ENCODE measurements at regions not wholly inside any gene's neighbourhood (a gene's known extent, or its start where the extent isn't known, plus 50 kb on each side); places are given as distances from the start of the nearest gene placed in this dataset.
"Not testable (repeated sequence)": the region's sequence is repeated elsewhere in the genome, so short reads cannot be mapped to it uniquely, and the experiment has no call there.

GRCh38 chr21:15634541-15634940 lies 95.2 kb upstream of the USP25 start:
- not testable (repeated sequence) for TF ChIP-seq REST (IDR thresholded peaks at IDR 0.05; ENCODE audit: unreplicated experiment); EZH2phosphoT487 (IDR thresholded peaks at IDR 0.05; ENCODE audit: unreplicated experiment); POLR2AphosphoS5 (IDR thresholded peaks at IDR 0.05; ENCODE audit: low read depth); JUNB (IDR thresholded peaks at IDR 0.05; ENCODE audit: unreplicated experiment); ETS1 (IDR thresholded peaks at IDR 0.05); EZH2 (IDR thresholded peaks at IDR 0.05; ENCODE audit: low read depth, unreplicated experiment)
- TF ChIP-seq, protein P1, sequence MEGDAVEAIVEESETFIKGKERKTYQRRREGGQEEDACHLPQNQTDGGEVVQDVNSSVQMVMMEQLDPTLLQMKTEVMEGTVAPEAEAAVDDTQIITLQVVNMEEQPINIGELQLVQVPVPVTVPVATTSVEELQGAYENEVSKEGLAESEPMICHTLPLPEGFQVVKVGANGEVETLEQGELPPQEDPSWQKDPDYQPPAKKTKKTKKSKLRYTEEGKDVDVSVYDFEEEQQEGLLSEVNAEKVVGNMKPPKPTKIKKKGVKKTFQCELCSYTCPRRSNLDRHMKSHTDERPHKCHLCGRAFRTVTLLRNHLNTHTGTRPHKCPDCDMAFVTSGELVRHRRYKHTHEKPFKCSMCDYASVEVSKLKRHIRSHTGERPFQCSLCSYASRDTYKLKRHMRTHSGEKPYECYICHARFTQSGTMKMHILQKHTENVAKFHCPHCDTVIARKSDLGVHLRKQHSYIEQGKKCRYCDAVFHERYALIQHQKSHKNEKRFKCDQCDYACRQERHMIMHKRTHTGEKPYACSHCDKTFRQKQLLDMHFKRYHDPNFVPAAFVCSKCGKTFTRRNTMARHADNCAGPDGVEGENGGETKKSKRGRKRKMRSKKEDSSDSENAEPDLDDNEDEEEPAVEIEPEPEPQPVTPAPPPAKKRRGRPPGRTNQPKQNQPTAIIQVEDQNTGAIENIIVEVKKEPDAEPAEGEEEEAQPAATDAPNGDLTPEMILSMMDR (conservative IDR thresholded peaks at IDR 0.05; ENCODE audit: low read depth in 2 of 2) = not testable (repeated sequence)

Measured in GM23338 (cell line).